ENCODE measurements at regions not wholly inside any gene's neighbourhood (a gene's known extent, or its start where the extent isn't known, plus 50 kb on each side); places are given as distances from the start of the nearest gene placed in this dataset.

DNA sequence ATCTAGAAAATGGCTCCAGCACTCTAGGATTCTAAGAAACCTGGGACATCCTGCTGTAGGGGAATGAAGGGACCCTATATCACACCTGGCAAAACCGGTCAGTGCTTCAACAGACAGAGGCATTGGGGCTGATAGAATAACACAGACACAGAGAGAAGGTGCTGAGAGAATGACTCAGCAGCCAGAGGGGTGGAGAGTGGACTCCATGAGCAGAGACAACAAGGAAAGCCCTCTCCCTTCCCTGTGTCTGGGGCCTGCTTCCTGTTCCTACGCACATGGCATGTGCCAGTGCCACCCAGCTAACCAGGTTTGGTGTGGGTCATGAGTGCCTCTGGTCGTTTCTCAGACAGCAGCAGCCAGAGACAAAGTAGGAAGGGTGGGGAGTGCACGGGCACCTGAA is 140.3 kb downstream of the CCT6B start:
- TF ChIP-seq EZH2 (IDR thresholded peaks at IDR 0.05; ENCODE audit: insufficient read depth, poor library complexity, severe bottlenecking) = no peak
- no peak for TF ChIP-seq EZH2phosphoT487 (IDR thresholded peaks at IDR 0.05; ENCODE audit: insufficient read depth, low read depth)
